ENCODE measurements at regions not wholly inside any gene's neighbourhood (a gene's known extent, or its start where the extent isn't known, plus 50 kb on each side); places are given as distances from the start of the nearest gene placed in this dataset.
"Not testable (repeated sequence)": the region's sequence is repeated elsewhere in the genome, so short reads cannot be mapped to it uniquely, and the experiment has no call there.

DNA sequence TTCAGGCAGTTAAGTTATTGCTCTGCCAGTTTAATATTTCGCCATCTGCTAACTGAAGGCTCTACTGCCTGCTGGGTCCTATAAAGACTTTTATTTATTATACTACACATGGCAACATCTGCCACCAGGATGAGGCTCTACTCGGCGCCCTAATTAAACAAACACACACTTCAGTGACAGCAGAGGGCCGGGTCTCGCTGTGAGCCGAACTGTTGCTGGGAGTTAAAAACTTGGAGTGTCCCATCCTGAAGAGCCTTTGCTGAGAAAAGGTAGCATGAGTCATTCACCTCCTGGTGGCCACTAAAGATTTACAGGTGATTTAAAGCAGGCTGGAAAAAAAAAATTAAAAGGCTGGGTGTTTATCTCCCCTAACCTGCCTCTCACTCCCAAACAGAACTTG is 183.7 kb downstream of the NPIPA8 start:
- not testable (repeated sequence) for DNase-seq (ENCODE audit: low spot score)

DNA sequence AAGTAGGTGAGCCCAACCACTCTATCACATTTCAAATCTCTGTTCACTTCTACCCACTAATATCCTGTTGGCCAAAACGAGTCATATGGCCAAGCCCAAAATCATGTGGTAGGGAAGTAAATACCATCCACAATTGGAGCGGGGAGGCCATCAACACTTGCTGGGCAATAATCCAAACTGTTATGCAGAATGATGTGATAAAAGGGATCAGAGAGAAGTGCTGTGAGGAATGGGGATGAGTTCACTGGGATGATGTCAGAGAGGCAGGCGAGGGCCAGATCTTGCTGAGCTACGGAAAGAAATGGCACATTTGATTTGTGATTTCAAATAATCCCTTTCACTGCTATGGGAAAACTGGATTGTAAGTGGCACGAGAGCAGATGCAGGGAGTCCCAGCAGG is 188.4 kb downstream of the NPIPA8 start:
- DNase-seq (ENCODE audit: low spot score) = not testable (repeated sequence)

DNA sequence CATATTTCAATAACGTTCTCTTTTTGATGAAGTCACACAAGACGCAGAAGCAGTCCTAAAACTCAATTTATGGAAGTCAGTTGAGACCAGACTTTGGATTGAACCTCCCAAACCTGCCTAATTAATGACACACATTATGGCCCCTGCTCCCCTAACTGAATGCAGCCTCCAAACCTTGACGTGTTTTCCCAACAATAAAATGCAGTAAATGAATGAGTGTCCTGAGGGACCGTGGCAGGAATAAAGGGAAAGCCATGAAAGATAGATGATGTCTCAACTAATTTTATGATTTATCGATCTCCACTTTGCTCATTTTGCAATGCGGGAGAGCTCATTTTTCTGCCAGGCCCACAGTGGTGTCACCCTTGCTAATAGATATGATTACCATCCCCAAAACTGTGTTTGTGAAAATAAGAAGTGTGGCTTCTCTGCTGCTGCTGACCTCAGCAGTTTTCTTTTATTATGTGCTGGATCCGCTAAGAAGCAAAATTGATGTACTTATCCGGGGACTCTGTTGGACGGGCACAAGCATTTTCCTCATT is 189.9 kb downstream of the NPIPA8 start:
- not testable (repeated sequence) for DNase-seq (ENCODE audit: low spot score)

DNA sequence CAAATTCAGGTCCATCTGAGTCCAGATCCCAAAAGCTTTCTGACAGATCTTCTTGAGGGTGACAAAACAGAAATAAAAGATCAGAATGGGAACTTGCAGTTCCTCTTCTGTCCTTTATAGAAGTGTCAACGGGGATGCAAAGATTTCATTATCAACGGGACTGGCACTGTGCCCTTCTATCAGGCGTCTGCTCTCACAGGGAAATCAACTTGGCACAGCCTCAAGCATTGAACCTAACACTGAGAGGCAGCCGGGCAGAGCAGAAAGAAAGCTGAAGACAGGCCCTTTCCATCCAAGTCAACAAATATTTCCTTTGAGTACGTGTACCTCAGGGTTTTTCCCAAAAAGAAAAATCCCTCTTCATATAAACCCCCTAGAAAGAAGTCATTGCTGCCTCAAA is 194.5 kb downstream of the NPIPA8 start:
- not testable (repeated sequence) for DNase-seq (ENCODE audit: low spot score)

DNA sequence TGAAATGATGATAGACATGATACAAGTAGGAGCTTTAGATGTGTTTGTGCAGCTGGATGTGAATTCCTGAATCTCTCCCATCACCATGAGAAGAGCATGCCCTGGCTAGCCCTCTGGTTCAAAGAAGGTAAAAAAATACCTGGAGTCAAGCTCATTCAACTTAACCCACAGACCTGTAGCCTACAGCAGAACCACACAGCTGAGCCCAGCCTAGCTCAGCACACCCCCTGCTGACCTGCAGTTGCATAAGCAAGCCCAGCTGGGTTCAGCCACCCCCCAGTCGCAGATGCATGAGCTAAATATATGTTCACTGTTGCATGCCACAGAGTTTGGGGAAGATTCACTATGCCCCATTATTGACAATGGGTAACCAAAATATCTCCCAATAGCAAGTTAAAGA is 200.2 kb downstream of the NPIPA8 start:
- DNase-seq (ENCODE audit: low spot score) = not testable (repeated sequence)

DNA sequence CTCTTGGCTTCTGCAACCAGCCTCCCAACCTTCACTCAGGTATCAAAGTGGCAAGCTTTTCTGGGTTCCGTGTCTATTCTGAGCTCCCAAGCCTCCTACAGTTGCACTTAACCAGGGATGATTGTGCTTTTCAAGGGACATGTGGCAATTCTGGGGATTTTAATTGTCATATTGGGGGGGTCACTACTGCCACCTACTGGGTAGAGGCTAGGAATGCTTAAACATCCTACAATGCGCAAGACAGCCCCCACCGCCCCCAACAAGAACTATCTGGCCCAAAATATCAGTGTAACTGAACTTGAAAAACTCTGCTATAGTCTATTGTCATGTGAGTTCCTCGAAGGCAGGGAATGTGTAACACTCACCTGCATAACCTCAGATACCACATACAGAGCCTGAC is 201.5 kb downstream of the NPIPA8 start:
- DNase-seq (ENCODE audit: low spot score) = not testable (repeated sequence)

DNA sequence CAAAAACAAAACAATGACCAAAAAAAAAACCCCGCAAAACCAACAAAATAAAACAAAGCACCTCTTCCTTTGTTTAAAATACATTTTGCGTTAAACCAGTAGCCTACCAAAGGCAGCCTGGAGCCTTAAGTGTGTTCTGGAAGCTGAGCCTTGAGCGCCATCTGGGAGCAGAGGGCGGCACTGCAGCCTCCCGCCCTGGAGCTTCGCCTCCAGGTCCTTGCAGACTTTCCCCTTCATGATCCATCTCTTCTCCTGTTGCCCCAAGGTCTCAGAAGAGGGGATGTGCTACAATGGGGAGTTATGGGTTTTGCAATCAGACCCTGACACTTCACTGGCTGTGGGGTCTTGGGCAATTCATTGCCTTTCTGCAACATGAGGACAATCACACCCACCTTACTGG is 204.9 kb downstream of the NPIPA8 start:
- not testable (repeated sequence) for DNase-seq (ENCODE audit: low spot score)

DNA sequence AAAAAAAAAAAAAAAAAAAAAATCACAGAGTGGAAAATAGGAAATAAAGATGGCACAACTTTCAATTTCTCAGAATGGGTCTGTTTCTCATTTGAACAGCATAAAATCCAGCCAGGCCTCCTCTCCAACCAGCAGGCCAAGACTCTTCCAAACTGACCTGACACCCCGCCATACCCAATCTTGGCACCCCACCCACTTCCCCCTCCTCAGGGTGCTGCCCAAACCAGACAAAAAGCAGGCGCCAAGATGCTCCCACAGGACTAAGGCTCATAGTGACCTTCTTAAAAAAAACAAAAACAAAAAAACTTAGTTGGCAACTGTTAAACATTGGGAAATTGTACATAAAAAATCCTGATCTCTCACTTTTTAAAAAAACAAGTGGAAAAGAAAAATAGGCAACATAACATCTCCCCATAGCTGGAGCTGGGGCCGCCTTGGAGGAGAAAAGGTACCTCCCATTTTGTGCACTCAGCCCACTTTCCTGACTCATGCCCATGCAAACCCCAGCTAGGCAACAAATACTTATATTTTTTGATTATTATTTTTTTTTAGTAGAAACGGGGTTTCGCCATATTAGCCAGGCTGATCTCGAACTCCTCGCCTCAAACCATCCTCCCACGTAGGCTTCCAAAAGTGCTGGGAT is 205.9 kb downstream of the NPIPA8 start:
- not testable (repeated sequence) for DNase-seq (ENCODE audit: low spot score)

DNA sequence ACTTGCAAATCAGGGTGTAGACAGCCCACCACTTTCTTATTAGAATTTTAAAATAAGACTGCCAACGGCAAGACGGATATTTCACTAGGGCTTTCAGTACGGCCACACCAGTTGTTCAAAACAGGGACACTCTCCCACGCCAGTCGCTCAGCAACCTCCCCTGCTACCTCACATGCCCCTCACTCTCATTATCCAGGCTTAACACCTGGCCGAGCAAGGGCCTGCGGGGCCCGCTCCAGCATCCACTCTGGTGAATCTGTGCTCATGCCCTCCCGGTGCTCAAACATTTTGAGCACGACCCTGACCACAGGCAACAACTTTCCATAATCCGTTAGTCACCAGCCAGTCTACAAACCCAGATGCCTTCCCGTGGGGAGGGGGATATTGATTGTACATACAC is 209.5 kb downstream of the NPIPA8 start:
- DNase-seq (ENCODE audit: low spot score) = not testable (repeated sequence)

DNA sequence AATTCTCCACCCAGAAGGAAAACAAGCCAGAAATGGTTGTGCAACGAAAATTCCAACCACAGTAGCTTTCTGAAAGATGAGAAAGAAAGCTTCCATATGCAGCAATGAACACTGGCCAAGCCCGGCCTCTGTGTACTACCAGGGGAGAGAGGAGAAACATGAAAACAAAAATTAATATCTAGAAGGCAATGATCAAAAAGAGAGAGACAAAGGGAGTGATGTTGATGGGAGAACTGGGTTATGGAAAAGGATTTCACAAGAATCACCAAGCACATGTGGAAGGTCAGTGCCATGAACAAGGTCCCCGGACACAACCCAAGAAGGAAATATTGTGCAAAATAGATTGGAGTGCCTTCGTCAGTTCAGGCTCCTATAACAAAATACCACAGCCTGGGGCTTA is 217.4 kb downstream of the NPIPA8 start:
- not testable (repeated sequence) for DNase-seq (ENCODE audit: low spot score)

DNA sequence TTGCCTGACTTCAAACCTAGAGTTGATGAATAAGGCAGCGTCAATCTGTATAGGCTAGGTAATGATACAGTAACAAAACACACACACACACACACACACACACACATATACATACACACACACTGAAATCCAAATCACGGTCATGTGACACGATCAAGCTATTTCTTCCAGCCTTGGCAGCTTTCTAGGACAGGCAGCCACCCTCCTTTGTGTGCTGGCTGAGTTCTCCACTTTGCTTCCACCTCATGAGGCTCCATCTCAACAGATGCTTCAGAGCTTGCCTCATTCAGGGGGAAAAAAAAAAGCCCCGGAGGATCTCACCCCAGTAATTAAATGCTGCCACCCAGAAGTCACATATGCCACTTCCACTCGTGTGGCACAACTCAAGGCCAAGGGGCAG is 217.9 kb downstream of the NPIPA8 start:
- DNase-seq (ENCODE audit: low spot score) = not testable (repeated sequence)

DNA sequence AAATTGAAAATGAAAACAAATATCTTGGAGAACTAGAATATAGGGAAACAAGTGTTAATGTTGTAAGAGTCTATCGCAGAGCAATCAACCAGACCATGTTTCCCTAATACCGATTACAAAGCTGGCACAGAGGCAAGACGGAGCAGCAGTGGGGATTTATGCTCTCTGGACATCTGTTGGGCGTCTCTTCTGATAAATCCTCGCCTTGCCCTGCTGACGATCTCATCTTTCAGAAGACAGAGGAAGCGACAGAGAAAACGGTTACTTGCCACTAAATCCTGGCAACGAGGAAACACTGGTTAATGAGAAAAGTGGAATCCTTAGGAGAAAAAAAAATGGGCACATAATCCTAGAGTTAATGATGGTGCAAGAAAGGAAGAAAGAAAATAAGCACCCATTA is 218.5 kb downstream of the NPIPA8 start:
- DNase-seq (ENCODE audit: low spot score) = not testable (repeated sequence)

DNA sequence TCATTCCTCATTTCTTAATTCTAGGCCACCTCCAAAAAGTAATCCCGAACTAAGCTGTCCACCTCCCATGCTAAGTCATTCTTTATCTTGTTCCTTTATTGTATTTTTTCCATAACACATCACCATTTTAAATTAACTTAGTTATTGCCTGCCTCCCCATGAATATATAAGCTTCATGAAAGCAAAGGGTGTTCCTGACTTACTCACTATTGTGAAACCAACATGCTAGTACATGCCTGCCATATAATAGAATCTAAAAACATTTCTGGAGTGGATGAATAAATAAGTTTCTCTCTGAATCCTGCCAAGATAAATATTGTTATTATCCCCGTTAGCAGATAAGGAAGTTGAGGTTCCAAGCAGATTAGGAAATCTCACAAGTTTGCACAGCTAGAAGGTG is 232.1 kb downstream of the NPIPA8 start:
- not testable (repeated sequence) for DNase-seq (ENCODE audit: low spot score)

DNA sequence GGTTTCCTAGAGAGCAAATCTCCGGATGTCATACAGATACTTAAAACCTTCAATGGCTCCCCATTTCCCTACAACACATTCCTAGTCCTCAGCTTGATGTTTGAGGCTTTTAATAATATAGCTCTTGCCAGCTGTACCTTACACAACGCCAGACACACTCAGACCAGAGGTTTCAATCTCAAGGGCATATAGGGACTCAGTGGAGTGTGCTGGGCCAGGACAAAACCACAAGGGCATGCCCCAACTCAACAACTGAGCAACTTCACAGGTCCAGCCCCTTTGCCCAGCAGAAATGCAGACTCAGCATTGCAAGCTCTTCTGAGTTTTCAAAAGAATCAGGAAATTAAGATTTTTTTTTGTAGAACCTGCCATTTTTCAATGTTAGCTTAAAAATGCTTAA is 235.5 kb downstream of the NPIPA8 start:
- not testable (repeated sequence) for DNase-seq (ENCODE audit: low spot score)

DNA sequence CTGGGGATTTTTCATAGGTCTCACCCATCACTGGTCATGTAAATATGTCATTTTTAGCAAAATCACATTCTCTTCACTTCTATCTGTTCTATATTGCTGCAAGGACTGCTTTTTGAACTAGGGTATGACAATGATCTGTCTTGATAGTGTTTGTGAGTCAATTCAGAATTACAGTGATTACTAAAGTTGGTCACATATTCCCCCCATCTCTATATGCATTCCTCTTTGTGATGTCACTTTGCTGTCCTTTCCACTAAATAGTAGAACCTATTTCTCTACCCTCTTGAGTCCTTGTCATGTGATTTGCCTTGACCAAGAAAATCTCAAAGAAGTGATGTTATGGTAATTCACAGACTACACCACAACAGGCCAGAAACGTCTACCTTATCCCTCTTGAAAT is 243.9 kb downstream of the NPIPA8 start:
- DNase-seq (ENCODE audit: low spot score) = not testable (repeated sequence)

DNA sequence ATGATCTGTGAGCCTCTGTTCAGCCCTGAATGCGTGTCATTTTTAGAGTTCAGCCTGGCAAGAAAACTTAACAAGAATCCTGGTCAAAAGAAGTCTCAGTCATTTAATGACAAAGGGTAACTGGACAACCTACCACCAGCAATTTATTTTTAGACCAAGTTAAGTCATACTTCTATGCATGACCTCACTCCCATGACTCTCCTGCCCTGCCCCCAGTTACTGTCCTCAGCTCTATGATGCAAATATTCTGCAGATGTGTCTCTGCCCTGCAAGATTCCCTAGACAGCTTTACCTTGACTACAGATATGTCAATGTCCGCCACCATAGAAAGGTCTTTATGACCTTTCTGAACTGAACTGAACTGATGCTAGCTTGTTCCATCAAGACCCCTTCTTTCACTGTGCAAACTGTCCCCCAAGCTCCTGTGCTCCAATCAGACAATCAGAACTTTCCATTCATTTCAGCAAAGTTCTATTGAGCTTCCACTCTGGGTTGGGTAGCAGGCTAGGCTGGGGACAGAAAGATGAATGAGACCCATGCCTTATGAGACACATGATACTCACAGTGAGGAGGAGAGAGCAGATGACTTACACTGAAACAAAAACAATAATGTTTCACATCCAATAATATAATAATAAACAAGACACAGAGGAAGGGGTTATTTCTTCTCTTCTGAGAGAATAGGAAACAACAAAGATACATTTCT is 255.7 kb downstream of the NPIPA8 start:
- not testable (repeated sequence) for DNase-seq (ENCODE audit: low spot score)

DNA sequence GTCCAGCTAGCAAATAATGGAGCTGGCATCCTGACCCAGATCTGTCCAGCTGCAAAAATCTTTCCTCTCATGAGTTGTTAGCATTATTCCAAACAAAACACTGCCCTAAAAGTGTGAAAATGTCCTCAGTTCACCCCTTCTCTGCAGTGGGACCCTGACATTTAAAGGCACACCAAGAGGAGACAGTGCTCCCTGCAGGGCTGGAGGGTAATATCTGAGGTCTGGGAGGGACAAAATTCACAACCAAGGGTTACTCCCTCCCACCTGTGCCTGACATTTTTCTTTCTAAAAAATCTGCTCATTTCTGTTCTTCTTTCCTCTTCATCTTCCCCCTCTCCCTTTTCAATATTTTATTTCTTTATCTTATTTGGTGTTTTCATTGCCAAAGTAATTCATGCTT is 258.6 kb downstream of the NPIPA8 start:
- DNase-seq (ENCODE audit: low spot score) = not testable (repeated sequence)

DNA sequence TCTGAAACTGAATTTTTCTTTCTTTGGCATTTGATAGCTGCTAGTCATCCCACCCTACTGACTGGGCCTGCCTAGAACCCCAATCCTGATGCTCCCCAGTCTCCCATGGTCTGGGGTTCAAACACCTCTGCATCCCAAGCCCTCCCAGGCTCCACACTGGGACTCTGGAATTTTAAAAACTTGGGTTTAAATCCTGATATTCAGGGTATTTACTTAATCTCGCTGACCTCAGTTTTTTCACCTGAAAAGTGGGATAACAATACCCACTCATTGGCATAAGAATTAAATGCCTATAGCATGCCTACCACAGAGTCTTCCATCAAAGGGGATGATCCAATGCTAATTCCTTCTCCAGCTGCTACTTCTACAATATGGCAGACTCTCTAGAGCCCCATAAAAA is 264.4 kb downstream of the NPIPA8 start:
- no peak for DNase-seq (ENCODE audit: low spot score)

DNA sequence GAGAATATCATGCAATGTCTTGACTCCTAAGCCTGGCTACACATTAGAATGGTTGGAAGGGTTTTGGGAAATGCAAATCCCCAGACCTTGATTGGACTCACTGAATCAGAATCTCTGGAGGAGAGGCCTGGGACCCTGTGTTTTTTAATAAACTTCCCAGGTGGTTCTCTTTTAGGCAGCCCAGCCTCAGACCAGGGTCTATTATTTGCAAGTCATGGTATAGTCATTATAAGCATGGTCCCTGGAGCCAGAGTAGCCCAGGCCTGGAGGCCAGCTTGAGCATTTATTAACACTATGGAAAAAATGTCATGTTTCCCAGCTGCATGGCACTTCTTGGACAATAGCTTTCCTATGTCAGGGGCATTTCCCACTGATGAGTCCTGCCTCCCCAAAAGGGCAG is 266.9 kb downstream of the NPIPA8 start:
- no peak for DNase-seq (ENCODE audit: low spot score)

DNA sequence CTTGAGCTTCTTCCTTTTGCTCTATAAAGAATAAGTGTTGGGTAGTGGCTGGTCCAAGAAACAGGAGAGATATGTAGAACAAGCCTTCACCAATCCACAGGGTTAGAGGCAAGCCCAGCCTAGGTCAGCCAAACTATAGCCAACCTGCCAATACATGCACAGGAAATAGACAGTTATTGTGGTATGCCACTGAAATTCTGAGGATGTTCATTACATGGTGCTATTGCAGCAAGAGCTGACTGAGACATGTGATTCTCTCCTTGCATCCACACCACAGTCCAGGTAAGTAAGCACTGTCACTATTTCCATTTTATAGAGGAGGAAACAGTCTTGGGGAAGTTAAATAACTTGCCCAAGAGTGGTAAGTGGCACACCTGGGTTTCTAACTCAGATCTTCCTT is 268.1 kb downstream of the NPIPA8 start:
- DNase-seq (ENCODE audit: low spot score) = no peak

DNA sequence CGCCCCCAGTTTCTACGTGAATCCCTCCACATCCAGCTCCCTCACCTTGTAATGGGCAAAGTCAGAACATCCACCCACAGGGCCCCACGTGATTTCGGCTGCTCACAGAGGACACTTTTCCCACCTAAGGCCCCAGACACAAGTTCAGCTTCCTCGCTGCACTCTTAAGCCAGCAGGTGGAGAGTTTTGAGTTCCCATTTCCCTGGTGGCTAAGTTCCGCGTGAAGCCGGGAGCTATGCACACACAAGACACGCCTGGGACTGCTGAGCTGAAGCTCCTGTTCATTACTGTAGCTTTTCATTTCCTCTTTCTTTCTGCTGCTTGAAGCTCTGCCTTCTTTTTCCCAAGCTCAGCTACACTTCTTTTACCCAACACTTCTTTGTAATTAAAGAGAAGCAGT is 273.8 kb downstream of the NPIPA8 start:
- no peak for DNase-seq (ENCODE audit: low spot score)

DNA sequence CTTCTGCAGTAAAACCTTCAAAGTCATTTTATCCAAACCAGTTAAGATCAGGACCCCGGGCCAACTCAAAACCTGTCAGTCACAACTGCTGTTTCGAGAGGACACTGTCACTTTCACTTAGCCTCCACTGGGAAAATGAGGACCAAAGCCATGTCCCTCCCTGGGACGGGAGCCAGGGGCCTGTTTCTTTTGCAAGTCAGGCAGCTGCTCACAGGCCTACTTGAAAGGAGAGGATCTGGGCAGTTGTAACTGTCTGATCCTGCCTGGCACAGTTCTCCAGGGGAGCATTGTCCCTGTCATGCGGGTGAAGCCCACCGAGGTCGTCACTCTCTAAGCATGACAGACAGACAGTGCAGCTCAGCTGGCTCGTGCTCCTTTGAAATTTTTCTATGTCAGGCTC is 276.2 kb downstream of the NPIPA8 start:
- DNase-seq (ENCODE audit: low spot score) = no peak

DNA sequence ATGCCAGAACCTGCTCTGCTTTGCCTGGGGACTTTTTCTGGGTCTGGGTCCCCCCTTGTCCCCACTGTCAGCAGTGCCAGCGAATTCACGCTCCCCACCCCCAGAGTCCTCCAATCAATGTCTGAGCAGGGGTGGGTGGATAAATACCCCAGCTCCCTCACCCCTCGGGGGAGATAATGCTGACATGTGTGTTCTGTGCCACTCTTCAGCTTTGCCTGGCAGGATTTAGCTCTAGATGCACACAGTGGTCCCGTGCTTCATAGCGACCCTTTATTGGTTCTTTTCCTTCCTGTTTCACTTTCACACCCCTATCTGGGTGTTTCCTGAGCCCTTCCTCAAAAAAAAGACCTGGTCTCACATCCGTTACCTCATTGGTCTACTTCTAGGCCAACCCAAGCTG is 277.0 kb downstream of the NPIPA8 start:
- no peak for DNase-seq (ENCODE audit: low spot score)

DNA sequence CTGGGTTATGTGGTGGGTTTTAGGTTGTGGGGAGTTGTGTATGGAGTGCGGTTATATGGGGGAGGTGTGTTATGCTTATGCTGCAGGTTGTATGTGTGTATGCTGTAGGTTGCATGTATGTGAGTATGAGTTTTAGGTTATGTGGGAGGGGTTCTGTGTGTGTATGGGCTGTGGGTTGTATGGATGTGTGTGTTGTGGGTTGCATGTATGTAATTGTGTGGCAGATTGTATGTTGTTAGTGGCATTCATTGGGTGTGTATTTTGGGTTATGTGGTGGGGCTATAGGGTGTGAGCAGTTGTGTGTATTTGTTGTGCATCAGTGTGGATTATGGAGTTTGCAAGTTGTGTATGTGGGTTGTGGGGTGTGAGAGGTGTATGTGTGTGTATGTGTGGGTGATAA is 277.4 kb downstream of the NPIPA8 start:
- no peak for DNase-seq (ENCODE audit: low spot score)

Measured in kidney capillary endothelial cell (primary cell).